Aorta (tissue), 5 donors: ENCODE measurements at regions not wholly inside any gene's neighbourhood (a gene's known extent, or its start where the extent isn't known, plus 50 kb on each side); places are given as distances from the start of the nearest gene placed in this dataset.

Experiments used
- ATAC-seq: fragments of 200-7000 bp; cut with Tn5 transposase; one replicate; pipeline ENCODE4 v1.9.1; 2022; ENCODE audit warnings: moderate library complexity; ENCODE audit not compliant: low FRiP score
- DNase-seq, 2 donors: peaks; one replicate each; pipeline ENCODE4 v3.0.0-alpha.2; 2020
- H3K27ac ChIP-seq, 2 donors: one replicate each; pipeline ENCODE4 v1.5.1; 2013; ENCODE audit warnings: low read length in 2 of 2, mild to moderate bottlenecking in 2 of 2, moderate library complexity in 2 of 2, control low read depth in 1 of 2, inconsistent platforms in 1 of 2, low read depth in 1 of 2
- H3K27me3 ChIP-seq, 2 donors: one replicate each; pipeline ENCODE4 v1.6.1; 2013; ENCODE audit warnings: control low read depth in 1 of 2, low read length in 1 of 2, mild to moderate bottlenecking in 1 of 2, moderate library complexity in 1 of 2; ENCODE audit not compliant: insufficient read depth in 2 of 2, control insufficient read depth in 1 of 2
- H3K36me3 ChIP-seq, 2 donors: one replicate each; pipeline ENCODE4 v1.6.1; 2013; ENCODE audit warnings: control low read depth in 1 of 2, low read length in 1 of 2, mild to moderate bottlenecking in 1 of 2; ENCODE audit not compliant: insufficient read depth in 2 of 2, control insufficient read depth in 1 of 2
- H3K4me1 ChIP-seq, 2 donors: one replicate each; pipeline ENCODE4 v1.6.1; 2013; ENCODE audit warnings: low read length in 2 of 2, control low read depth in 1 of 2, mild to moderate bottlenecking in 1 of 2, moderate library complexity in 1 of 2; ENCODE audit not compliant: insufficient read depth in 2 of 2, control insufficient read depth in 1 of 2
- H3K4me3 ChIP-seq, 2 donors: one replicate each; pipeline ENCODE4 v1.5.1; 2013; ENCODE audit warnings: low read length in 2 of 2, control low read depth in 1 of 2, mild to moderate bottlenecking in 1 of 2
- H3K9me3 ChIP-seq: one replicate; pipeline ENCODE4 v1.6.1; 2013; ENCODE audit warnings: mild to moderate bottlenecking, low read length; ENCODE audit not compliant: control insufficient read depth
- WGBS, 2 donors: extraction: QIAGEN DNeasy Blood & Tissue Kit; methylation state at CpG; one replicate each; pipeline ENCODE4 v1.1.7; 2013; 5-methylcytosine and 5-hydroxymethylcytosine counted together
- intact Hi-C, 2 donors: fragments of 100-400 bp; cut with DNase I; formaldehyde crosslinking; loops; one replicate each; pipeline versions ENCODE4 v1.14.2 to v1.15.0; 2022
- donor health status: healthy with polysubstance abuse.
- donor health status: Bipolar disorder and iron deficiency.
- donor health status: DM: no; HTN: no; CAD: no.
- donor health status: DM: no; HTN: no; CAD: no.
- donor health status: DM: yes; HTN: yes; CAD: no.

DNA sequence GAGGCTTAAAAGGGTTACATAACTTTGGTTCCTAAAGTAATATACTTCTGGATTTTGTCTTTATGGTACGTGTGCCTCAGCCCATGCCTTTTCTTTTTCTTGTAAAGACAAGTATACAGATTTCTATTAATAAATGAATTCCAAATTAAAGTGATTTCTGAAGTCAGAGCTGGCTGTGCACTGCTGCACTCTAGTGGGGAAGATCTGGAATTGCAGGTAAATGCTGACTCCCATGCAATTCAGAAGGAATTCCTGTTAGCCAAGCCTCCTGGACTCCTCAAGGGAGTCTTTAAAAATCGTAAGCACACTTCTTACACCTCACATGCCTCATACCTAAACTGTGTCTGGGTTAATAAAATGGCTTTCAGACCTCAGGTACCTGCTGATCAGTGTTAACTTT lies 118.4 kb upstream of the SLC7A1 start:
- no peaks in the 10 kb centered on the region for H3K4me1 ChIP-seq
- no peak overlapping the region for H3K27ac ChIP-seq
- H3K27me3 ChIP-seq, result no peaks in the 10 kb centered on the region
- H3K4me3 ChIP-seq, result no peak overlapping the region
- ATAC-seq, result no peak
- DNase-seq, result no peak
- WGBS, 2 donors, result 60 to 70% methylated on average over 2 of the region's 2 CpGs
- intact Hi-C loops, result no loop called here
- no peaks in the 10 kb centered on the region for H3K36me3 ChIP-seq
- H3K9me3 ChIP-seq, result peaks cover 3% of the 10 kb centered on the region

DNA sequence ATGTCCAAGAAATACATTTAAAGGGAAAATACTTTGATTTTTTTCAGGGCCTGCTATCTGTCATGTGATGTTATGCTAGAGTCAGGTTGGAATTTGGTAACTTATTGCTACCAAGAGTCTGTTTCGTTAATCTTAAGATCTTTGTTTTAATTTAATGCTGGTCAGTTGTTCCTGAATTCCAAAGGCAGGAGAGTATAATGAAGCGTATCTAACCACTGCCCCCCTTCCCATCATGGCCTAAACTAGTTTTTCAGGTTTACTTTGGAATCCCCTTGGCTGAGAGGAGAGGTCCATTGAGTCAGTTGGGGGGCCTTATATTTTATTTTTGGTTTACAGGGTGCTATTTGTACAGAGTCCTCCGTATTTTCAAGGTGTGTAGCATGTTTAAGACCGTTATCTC lies 116.3 kb upstream of the SLC7A1 start:
- intact Hi-C loops, result no loop called here
- no peaks in the 10 kb centered on the region for H3K4me1 ChIP-seq
- H3K27ac ChIP-seq, result no peak overlapping the region
- no peaks in the 10 kb centered on the region for H3K36me3 ChIP-seq
- H3K4me3 ChIP-seq, result no peak overlapping the region
- H3K27me3 ChIP-seq, result no peaks in the 10 kb centered on the region
- 71 to 77% methylated on average over 4 of the region's 4 CpGs for WGBS, 2 donors
- peaks cover 3% of the 10 kb centered on the region for H3K9me3 ChIP-seq
- ATAC-seq (no peak), DNase-seq (no peak)

GRCh38 chr13:29710511-29710910 lies 115.0 kb upstream of the SLC7A1 start:
- 92 to 96% methylated on average over 1 of the region's 1 CpG for WGBS, 2 donors
- Histone ChIP-seq H3K27ac (no peak overlapping the region), H3K9me3 (peaks cover 3% of the 10 kb centered on the region), H3K4me3 (no peak overlapping the region), H3K4me1 (no peaks in the 10 kb centered on the region), H3K36me3 (no peaks in the 10 kb centered on the region), H3K27me3 (no peaks in the 10 kb centered on the region)
- intact Hi-C loops, result no loop called here
- DNase-seq, result no peak
- no peak for ATAC-seq

DNA sequence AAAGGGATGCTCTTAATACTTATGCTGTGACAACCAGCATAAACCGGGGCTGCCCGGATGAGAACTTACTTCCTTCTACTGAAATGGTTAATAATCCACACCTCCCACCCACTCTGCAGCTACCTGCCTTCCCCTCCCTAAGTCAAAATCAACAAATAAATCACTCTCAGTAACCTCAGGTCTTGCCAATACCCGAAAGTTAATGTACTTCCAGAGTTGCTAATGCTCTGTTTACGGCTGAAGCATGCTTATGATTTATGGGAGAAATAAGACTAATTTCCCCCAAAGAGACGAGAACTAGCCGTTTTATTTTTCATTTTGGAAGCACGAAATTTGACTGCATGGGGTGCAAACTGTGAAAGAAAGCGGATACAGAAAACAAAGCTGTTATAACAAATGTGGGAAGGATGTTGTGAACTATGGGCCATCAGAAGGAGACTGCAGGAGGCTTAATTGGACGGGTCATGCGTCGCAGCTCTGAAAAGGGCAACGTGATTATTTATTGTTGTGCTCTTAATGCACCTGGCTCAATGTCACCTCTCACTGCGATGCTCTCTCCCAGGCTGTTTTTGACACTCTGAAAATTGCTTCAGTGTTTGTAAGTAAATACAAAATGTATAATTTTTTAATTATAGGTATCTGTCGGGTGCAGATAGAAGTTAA lies 114.0 kb upstream of the SLC7A1 start:
- H3K4me1 ChIP-seq, result no peaks in the 10 kb centered on the region
- DNase-seq (no peak), ATAC-seq (no peak)
- intact Hi-C loops, result loop anchor here in 1 of 2 donors (2.0 kb wide), 1 partner anchor 201 kb away; no protein-coding TSS in a partner anchor
- H3K36me3 ChIP-seq, result no peaks in the 10 kb centered on the region
- peaks cover 2% of the 10 kb centered on the region for H3K9me3 ChIP-seq
- no peak overlapping the region for H3K27ac ChIP-seq
- no peak overlapping the region for H3K4me3 ChIP-seq
- no peaks in the 10 kb centered on the region for H3K27me3 ChIP-seq
- 88% methylated on average over 14 of the region's 14 CpGs for WGBS, 2 donors

DNA sequence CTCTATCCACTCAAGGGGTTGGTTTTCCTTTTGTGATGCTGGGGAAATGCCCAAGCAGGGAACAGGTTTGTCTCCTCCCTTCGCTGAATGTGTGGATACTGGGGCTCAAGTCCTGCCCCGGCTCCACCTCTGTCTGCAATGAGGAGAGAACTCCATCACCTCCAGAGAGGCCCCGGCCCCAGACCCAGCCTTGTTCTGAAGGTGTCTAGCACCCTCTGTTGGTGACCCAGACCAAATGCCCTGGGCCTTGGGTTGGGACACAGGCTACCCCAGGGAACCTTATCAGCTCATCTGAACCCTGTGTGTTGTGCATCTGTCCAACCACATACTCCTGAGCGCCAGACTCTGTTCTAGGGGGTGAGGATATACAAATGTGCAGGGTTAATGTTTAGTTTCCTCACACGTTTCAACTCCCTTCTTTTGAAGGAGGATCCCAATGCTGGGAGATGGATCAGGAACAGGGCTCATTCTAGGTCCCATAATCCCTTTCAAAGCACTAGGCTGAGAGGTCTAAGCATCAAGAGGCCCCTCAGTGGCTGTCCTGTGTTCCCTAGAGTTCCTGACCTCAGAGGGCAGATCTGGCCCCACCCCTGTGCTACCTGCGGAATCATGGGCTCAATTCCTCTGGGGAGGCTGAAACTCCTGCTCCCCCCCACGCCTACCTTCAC lies 112.5 kb upstream of the SLC7A1 start:
- Histone ChIP-seq H3K9me3 (no peaks in the 10 kb centered on the region), H3K27ac (no peak overlapping the region), H3K4me1 (no peaks in the 10 kb centered on the region), H3K27me3 (no peaks in the 10 kb centered on the region), H3K4me3 (no peak overlapping the region), H3K36me3 (no peaks in the 10 kb centered on the region)
- DNase-seq (peak in 1 of 2 donors; percentile 79), ATAC-seq (no peak)
- WGBS, 2 donors, result 84 to 91% methylated on average over 7 of the region's 7 CpGs
- intact Hi-C loops, result loop anchor here in 1 of 2 donors (2.0 kb wide), 1 partner anchor 199 kb away; no protein-coding TSS in a partner anchor

- 93 to 94% methylated on average over 9 of the region's 9 CpGs for WGBS, 2 donors
- no peaks in the 10 kb centered on the region for H3K9me3 ChIP-seq
- H3K27ac ChIP-seq, result no peak overlapping the region
- DNase-seq, result no peak
- H3K36me3 ChIP-seq, result no peaks in the 10 kb centered on the region
- H3K27me3 ChIP-seq, result no peaks in the 10 kb centered on the region
- H3K4me3 ChIP-seq, result no peak overlapping the region
- H3K4me1 ChIP-seq, result no peaks in the 10 kb centered on the region
- ATAC-seq, result no peak
- intact Hi-C loops, result no loop called here
These were observed 111.4 kb upstream of the SLC7A1 start for GRCh38 chr13:29706923-29707322.

GRCh38 chr13:29704648-29705047 lies 109.2 kb upstream of the SLC7A1 start:
- Histone ChIP-seq H3K36me3 (no peaks in the 10 kb centered on the region), H3K9me3 (no peaks in the 10 kb centered on the region), H3K4me3 (no peak overlapping the region), H3K27me3 (no peaks in the 10 kb centered on the region), H3K4me1 (no peaks in the 10 kb centered on the region), H3K27ac (no peak overlapping the region)
- ATAC-seq (peak; percentile 20), DNase-seq (no peak)
- 49 to 53% methylated on average over 3 of the region's 3 CpGs for WGBS, 2 donors
- intact Hi-C loops, result no loop called here

- DNase-seq (no peak), ATAC-seq (peak; percentile 9)
- H3K27me3 ChIP-seq, result no peaks in the 10 kb centered on the region
- no peaks in the 10 kb centered on the region for H3K4me1 ChIP-seq
- H3K36me3 ChIP-seq, result no peaks in the 10 kb centered on the region
- H3K27ac ChIP-seq, result no peak overlapping the region
- H3K9me3 ChIP-seq, result no peaks in the 10 kb centered on the region
- 93% methylated on average over 4 of the region's 4 CpGs for WGBS, 2 donors
- intact Hi-C loops, result no loop called here
- no peak overlapping the region for H3K4me3 ChIP-seq
These were observed 107.9 kb upstream of the SLC7A1 start for GRCh38 chr13:29703421-29703820.

- no peaks in the 10 kb centered on the region for H3K36me3 ChIP-seq
- no peak overlapping the region for H3K27ac ChIP-seq
- intact Hi-C loops, result no loop called here
- peak; percentile 71 for ATAC-seq
- WGBS, 2 donors, result 11 to 13% methylated on average over 13 of the region's 13 CpGs
- peak; percentile 60 to 78 for DNase-seq
- no peaks in the 10 kb centered on the region for H3K27me3 ChIP-seq
- H3K4me3 ChIP-seq, result no peak overlapping the region
- no peaks in the 10 kb centered on the region for H3K9me3 ChIP-seq
- no peaks in the 10 kb centered on the region for H3K4me1 ChIP-seq
These were observed 107.4 kb upstream of the SLC7A1 start for GRCh38 chr13:29702912-29703351.
